HG03108 (cell line): ENCODE measurements at regions not wholly inside any gene's neighbourhood (a gene's known extent, or its start where the extent isn't known, plus 50 kb on each side); places are given as distances from the start of the nearest gene placed in this dataset.
"Not testable (repeated sequence)": the region's sequence is repeated elsewhere in the genome, so short reads cannot be mapped to it uniquely, and the experiment has no call there.

Experiments used
- ATAC-seq: cut with Tn5 transposase; IDR thresholded peaks from one replicate; pipeline ENCODE4 v1.9.1; 2021; ENCODE audit warnings: moderate library complexity; ENCODE audit not compliant: unreplicated experiment

DNA sequence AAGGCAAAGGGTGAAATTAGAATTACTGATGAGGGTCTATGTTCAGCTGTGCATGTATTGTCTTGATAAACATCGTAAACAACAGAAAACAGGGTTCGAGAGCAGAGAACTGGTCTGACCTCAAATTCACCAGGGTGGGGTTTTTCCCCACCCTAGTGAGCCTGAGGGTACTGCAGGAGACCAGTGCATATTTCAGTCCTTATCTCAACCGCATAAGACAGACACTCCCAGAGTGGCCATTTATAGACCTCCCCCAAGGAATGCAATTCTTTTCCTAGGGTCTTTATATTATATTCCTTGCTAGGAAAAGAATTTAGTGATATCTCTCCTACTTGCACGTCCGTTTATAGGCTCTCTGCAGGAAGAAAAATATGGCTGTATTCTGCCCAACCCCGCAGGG, 257.0 kb upstream of the OSR1 start:
- ATAC-seq = not testable (repeated sequence)

DNA sequence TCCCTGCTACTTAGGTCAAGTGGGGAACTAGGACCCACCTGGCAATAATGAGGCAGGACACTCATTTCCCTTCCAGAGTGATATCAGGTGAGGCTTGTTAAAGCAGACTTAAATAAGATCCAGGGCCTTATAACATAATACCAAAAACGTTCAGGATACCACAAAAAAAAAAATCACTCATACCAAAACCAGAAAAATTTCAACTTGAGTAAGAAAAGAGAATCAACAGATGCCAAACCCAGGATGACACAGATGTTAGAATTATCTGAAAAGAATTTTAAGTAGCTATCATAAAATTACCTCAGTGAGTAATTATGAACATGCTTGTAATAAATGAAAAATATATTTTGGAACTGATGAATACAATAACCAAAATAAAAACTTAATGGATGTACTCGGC, 255.6 kb upstream of the OSR1 start:
- no peak for ATAC-seq

DNA sequence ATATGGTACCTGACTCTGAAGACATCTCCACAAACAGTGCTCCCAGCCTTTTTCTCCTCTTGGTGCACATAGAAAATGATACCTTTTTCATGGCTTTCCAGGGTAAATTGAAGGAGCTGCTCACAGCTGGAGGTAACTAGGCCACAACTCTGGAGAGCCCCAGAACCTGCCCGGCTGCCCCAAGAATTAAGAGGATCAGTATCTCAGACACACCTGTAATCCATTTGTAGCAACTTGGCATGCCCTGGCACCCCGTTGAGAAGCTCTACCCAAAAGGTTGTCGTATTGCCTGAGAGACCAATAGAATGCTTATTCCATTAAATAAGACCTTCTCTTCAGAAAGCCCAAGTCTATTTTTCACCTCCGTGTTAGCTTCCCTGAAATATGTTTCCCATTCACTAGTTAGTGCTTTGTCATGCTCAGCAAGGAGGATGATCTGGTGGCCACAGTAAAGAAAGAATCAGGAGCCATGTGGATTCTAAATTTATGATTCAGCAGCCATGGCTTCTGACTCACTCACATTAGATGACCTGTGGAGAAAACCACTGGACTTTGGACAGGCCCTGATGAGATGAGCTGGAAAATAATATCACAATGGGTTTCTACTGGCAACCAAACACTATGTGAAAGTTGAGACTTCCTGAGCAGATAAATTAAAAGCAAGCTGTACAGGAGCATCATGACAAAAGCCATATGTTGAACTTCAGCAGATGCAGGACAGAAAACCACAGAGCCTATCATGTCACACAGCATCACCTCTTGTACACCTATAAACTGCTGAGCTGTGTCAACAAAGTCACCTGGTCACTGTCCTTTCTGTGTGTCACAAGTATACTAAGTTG, 253.3 kb upstream of the OSR1 start:
- no peak for ATAC-seq

DNA sequence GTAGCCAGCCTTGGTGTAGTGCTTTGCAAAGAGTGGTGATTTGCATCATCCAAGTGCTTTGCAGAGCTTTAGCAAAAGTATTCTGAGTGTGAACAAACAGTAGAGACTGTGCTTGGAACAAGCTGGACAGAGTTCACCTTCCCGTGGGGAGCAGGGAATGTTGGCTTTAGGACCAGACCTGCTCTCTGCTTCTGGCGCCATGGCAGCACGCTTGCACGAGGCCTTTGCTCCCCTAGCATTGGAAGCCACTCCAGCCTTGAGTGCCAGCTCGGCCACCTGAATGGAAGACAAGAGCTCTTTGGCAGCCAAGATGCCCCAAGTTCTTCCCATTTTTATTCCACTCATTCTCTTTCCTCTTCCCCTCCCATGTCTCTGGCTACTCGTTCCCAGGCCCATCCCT, 250.8 kb upstream of the OSR1 start:
- no peak for ATAC-seq

DNA sequence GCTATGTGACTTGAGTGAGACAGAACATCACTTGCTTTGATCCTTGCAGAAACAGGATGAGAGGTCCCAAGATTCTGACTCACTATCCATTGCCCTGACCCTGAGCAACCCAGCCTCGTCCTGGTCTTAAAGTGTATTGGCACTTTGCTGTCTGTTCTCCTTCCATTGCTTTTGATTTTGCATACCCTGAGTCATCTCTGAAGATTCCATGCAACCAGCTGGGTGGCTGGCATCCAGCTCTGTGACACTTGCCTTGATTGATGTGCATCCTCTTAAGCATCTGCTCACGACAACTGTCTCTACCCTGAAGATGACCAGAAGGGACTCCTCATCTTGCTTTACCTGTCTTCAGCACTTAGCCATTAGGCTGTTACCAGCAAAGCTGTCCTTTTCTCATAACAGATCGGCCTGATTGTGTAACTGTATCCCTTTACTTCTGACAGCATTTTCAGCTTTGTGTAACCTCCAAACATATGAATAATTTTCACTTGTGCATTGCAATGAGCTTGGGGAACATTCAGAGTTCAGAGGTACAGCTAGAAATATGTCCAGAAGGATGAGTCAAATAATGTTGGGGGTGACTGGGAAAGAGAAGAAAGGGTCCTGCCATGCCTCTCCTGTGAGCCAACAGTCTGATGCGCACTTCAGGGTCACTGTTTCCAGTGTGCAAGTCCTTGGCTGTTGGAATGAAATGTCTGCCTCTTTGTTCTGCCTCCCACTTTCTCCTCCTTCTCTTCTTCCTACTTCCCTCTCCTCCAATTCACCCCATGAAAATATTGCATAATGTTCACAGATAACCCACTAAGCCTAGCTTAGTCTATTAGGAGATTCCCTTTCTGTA, 249.7 kb upstream of the OSR1 start:
- no peak for ATAC-seq

DNA sequence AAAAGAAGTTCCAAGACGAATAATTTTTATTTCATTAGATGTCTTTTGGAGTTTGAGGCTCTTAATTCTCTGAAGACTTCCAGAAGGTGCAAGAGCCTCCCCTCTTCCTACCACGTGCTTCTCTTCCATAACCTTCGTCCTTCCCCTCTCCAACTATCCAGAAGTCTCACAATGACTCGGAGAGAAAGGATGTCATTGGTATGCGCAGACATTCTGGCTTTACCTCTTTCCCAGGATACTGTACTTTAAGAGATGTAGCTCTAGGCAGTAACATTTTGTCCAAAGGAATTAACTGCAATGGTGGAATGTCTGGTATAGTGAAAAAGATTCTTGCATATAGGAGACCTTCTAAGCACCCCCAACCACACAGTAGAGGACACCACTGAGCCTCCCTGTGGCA, 249.0 kb upstream of the OSR1 start:
- ATAC-seq = no peak

DNA sequence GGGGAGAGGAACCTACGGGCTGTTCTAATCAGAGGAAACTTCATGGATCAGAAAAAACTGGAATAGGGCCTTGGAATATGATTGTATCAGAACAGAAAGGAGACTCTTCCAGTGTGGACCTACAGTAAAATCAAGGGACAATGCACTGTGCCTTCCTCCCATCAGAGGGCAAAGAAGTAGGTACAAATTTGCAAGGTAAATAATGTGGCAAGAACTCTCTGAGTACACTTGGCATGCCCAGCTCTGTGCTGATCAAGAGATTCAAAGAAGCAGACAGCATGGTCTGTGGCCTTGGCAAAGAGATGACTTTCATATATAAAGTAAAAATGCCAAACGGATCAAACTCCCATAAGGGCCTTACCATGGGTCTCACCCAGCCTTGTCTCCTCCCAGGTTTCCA, 242.6 kb upstream of the OSR1 start:
- no peak for ATAC-seq

DNA sequence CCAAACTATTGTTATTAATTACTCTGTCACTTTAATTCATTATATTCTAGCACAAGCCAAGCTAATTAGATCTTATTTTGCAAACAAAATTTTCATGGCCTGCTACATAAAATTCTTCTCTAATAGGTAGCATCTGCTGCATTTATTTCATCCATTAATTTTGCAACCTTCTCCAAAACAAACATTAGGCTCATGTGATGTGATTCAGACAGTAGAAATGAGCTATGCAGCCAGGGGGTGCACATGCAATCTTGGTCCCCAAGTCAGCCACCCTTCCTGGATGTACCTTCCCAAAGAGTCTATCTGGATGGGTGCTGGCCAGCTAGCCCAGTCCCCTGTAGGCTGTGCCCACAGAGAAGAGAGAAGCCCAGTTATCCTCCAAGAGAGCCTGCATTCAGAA, 242.1 kb upstream of the OSR1 start:
- no peak for ATAC-seq

DNA sequence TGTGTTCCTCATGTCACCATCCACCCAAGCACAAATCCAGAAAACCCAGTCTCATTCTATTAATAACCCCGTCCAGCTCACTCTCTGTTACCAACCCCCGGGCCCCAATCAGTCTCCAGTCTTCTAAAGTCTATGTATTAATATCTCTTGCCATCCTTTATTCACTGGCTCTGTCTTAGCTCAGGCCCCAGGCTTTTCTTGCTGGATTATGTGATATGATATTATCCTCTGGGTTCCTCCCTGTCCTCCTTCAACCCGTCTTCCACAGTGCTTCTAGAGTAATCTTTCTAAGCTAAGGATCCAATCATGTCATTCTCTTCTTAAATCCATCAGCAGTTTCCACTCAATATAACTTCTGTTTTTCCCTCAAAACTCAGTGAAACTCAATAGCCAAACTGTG, 240.5 kb upstream of the OSR1 start:
- no peak for ATAC-seq

DNA sequence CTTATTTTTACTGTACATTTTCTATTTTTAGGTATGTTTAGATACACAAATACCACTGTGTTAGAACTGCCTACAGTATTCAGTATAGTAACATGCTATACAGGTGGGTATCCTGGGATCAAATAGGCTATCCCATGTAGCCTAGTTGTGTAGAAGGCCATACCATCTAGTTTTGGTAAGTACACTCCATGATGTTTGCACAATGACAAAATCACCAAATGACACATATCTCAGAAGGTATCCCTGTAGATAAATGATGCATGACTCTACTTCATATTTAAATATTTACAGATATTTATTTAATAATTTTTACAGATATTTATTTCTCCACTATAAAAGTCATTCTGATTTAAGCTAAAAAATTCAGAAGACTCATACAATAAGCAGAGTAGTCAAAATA, 233.8 kb upstream of the OSR1 start:
- no peak for ATAC-seq

DNA sequence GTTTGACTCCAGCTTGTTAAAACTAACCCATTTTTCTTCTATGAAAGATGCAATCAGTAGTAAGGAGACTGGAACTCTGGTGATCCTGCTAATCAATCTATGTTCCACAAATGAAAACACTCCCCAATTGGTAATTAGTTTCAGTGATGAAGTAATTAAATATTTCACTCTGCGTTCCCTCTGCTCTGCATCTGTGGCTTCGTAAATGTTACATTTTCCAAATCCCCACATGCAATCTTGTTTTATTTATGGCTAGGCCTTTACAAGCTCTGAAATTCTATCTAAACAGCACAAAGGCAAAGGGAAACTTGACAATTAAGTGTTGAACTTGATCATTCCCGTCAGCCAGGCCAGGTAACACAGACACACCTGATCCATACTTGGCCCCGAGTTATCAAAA, 231.4 kb upstream of the OSR1 start:
- no peak for ATAC-seq

DNA sequence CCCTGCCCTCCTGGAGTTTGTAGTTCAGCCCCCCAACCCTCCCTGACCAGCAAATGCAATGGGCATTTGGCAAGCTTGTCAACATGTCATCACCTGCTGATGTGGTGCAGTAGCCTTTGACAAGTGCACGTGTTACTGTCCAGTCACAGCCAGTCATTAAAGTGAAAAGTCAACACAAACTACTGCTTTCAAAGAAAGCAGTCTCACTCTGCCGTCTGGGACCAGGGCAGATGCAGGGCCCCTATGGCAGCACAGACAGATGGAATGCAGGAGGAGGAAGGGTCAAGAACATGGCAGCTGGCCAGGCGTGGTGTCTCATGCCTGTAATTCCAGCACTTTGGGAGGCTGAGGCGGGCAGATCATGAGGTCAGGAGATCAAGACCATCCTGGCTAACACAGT, 222.4 kb upstream of the OSR1 start:
- ATAC-seq = no peak

DNA sequence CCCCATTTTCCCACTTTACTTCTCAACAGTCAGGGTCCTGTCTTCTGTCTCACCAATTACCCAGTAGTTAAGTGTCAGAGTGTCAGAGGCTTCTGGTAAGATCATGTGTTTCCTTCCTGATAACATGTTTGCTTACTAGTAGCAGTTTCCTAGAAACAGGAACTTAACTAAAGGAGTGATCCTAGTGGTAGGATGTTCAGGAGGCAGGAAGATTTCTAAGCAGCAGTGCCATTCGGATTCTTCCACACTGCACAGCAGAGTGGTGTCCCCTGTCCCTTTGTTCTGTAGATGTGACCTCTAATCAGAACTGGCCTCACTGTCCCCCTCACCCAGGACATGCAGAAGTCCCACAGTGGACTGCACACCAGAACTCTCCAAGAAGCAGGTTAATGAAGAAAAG, 221.8 kb upstream of the OSR1 start:
- no peak for ATAC-seq

DNA sequence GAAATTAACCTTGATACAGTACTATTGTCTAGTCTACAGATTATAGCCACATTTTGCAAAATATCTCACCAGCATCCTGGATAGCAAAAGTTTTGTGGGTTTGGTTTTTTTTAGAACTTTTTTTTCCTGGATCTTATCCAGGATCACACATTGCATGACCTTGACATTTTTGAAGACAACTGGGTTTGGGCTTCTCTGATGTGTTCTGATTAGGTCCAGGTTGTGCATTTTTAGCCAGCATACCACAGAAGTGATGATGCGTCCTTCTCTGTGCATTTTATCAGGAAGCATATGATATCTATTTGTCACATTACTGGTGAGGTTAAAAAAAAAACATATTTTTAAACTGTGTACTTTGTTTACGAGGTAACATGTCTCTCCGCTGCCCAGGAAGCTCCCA, 221.0 kb upstream of the OSR1 start:
- ATAC-seq = no peak

DNA sequence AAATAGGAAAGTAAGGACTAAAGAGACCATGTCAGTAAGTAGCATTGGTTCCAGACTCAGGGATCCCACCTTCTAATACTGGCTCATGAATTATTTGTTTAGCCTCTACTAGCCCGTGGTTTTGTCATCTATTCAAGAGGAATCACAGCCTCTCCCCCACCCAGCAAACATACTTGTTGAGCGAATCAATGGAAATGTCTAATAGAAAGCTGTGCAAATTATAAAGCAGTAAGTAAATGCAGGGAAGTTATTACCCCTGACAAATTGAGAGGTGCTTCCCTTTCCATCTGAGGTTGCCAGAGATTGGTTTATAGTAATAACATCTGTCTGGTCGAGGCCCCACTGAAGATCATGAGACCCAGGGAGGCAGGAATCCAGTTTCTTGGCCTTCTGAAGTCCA, 219.3 kb upstream of the OSR1 start:
- no peak for ATAC-seq

DNA sequence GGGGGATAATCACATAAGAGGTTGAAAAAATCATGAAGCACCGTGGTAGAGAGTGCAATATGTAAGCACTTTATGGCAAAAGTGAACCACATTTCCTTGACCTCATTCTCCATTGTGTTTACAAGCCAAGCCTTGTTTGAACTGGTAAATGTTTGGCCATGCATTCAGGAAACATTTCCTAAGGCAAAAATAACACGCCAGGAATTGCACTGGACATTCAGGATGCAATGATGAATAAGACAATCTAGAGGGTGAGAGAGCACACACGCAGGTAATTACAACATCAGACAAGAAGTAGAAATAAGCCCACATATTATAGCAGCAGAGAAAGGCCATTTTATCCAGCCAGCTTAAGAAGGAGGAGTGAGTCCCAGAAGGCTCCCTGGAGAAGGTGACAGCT, 218.0 kb upstream of the OSR1 start:
- ATAC-seq = no peak

DNA sequence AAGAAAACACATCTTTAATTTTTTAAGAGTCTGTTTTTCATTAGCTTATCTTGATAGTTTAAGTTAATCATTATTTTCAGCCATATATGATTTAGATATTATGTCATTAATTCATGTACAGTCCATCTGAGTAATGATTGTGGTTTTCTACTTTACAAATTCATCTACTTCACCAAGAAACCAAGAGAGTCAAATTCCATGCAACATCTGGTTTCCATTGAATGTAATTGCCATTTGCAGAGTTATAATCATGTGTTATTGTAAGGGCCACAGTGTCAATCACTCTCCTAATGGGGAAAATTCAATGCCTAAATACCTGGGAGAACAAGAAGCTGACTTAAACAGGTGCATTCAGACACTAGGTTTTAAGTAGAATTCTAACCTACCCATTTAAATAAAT, 217.2 kb upstream of the OSR1 start:
- no peak for ATAC-seq

DNA sequence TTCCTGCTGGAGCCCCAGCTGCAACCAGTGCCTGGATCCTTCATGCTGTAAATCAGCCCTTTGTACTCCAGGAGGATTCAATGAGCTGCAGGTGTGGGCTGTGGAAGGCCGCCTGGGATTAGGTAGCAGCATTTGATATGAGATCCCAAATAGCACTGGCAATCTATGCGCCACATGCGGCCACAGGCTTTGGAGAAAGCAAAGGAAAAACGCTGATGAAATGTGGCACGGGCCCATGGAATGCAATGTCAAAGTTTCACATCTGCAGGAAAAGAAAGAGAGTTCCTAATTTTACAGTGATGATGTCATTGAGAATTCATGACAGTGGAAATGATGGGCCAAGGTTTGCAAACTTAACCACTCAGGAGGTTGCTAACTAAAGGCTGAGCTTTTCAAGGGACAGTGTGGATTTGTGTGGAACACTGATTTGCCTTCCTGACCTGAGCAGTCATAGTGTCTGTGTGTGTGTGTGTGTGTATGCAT, 216.4 kb upstream of the OSR1 start:
- ATAC-seq = no peak

DNA sequence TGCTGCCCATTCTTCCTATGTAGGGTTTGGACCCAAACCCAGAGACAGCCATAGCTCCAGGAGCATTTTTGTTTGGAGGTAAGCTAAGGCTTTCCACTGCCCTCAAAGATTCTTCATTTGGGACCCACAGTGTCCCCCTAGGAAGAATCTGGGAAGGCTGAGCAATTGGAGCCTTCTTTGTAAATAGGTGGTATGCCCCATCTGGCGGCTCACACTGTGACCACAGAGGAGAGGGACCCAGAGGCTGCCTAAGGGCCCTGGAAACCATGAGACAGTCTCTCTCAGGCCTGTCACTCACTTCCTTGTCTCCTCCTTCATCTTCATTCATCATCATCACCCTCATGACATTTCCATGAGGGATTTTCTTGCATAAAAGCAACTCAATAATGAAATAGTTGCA, 215.4 kb upstream of the OSR1 start:
- ATAC-seq = no peak

DNA sequence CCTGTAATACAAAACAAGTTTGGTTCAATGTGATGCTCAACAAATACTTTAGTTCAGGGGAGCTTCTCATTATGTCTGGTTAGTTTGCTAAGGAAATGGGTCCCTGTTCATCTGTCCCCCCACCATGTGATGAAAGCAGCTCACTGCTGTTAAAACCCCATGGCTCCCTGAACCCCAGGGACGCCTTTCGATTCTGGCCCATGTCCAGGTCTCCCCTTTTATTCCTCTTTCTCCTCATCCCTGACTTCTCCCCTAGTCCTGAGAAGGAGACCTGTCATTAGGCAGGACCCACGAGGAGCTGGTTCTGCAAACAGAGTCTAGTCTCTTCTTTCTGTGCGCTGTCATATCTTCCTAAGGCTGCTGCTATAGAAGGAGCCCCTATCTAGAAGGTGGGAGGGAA, 213.3 kb upstream of the OSR1 start:
- ATAC-seq = no peak

DNA sequence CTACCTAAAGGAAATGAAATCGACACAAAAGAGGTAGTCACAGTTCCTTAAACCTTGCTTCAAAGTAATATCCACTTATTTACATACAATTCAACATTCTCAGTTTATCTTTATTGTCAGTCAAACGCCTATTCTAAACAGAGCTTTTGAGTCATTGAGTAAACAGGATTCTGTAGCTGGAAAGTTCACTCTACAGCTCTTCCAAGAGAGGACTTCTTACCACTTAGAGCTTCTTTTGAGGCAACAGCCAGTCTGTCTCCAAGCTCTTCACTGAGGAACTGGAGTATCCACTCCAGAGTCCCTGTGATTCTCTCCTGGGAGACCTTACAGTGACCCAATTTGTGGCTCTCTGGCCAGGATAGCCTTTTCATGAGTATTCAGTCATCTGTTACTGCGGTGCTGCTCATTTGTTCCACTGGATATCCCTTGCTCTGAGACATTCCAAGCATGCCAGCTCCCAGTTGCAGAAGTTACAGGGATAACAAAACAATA, 210.9 kb upstream of the OSR1 start:
- no peak for ATAC-seq

DNA sequence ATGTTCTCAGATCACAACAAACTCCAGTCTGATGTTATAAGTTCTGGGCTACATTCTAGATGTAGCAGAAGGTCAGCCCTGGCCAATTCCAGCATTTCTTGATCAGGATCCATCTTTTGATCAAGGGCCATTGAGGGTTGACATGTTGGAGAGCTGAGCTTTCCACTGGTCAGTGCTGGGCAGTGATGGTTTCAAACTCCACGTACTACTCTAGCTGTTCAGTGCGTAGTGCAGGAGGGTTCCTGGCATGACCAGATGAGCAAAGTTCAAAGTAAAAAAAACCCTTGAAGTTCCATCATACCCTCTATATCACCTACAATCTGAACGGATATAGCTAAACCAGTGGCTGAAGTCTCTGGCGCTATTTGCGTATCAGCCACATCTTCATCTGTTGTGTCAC, 210.4 kb upstream of the OSR1 start:
- ATAC-seq = no peak
